HG03159 (cell line): ENCODE measurements at regions not wholly inside any gene's neighbourhood (a gene's known extent, or its start where the extent isn't known, plus 50 kb on each side); places are given as distances from the start of the nearest gene placed in this dataset.

ENCODE experiments used
- ATAC-seq: cut with Tn5 transposase; IDR thresholded peaks from one replicate; pipeline ENCODE4 v1.9.1; 2021; ENCODE audit warnings: mild to moderate bottlenecking, moderate library complexity; ENCODE audit not compliant: unreplicated experiment

GRCh38 chr2:234771176-234771575 lies 180.6 kb upstream of the SH3BP4 start:
- no peak for ATAC-seq

GRCh38 chr2:234770715-234771141 lies 181.1 kb upstream of the SH3BP4 start:
- no peak for ATAC-seq

- no peak for ATAC-seq
Observed at GRCh38 chr2:234770031-234770506, 181.7 kb upstream of the SH3BP4 start.

- ATAC-seq: no peak
Observed at GRCh38 chr2:234768608-234769196, 183.1 kb upstream of the SH3BP4 start.

- no peak for ATAC-seq
Observed at GRCh38 chr2:234765279-234765678, 186.5 kb upstream of the SH3BP4 start.

- no peak for ATAC-seq
Observed at GRCh38 chr2:234764372-234764771, 187.4 kb upstream of the SH3BP4 start.

GRCh38 chr2:234763002-234763873 lies 188.6 kb upstream of the SH3BP4 start:
- ATAC-seq: no peak

- no peak for ATAC-seq
Observed at GRCh38 chr2:234761910-234762309, 189.9 kb upstream of the SH3BP4 start.

- no peak for ATAC-seq
Observed at GRCh38 chr2:234754126-234754525, 197.7 kb upstream of the SH3BP4 start.

GRCh38 chr2:234753701-234754100 lies 198.1 kb upstream of the SH3BP4 start:
- no peak for ATAC-seq

- ATAC-seq: no peak
Observed at GRCh38 chr2:234752966-234753365, 198.9 kb upstream of the SH3BP4 start.

- ATAC-seq: no peak
Observed at GRCh38 chr2:234751275-234751973, 200.4 kb upstream of the SH3BP4 start.

- ATAC-seq: no peak
Observed at GRCh38 chr2:234747833-234748559, 203.8 kb upstream of the SH3BP4 start.

GRCh38 chr2:234747032-234747431 lies 204.8 kb upstream of the SH3BP4 start:
- no peak for ATAC-seq

GRCh38 chr2:234745347-234745746 lies 206.5 kb upstream of the SH3BP4 start:
- no peak for ATAC-seq

GRCh38 chr2:234741976-234742375 lies 209.8 kb upstream of the SH3BP4 start:
- ATAC-seq: no peak

- ATAC-seq: no peak
Observed at GRCh38 chr2:234739061-234739460, 212.8 kb upstream of the SH3BP4 start.

- ATAC-seq: no peak
Observed at GRCh38 chr2:234735829-234736228, 216.0 kb upstream of the SH3BP4 start.

GRCh38 chr2:234733795-234734600 lies 217.8 kb upstream of the SH3BP4 start:
- ATAC-seq: no peak

GRCh38 chr2:234733093-234733489 lies 218.7 kb upstream of the SH3BP4 start:
- ATAC-seq: no peak
